GM19328 (cell line): ENCODE measurements at regions not wholly inside any gene's neighbourhood (a gene's known extent, or its start where the extent isn't known, plus 50 kb on each side); places are given as distances from the start of the nearest gene placed in this dataset.
"Not testable (repeated sequence)": the region's sequence is repeated elsewhere in the genome, so short reads cannot be mapped to it uniquely, and the experiment has no call there.

Experiments used
- ATAC-seq: cut with Tn5 transposase; IDR thresholded peaks from one replicate; pipeline ENCODE4 v1.9.1; 2021; ENCODE audit warnings: mild to moderate bottlenecking, moderate library complexity; ENCODE audit not compliant: unreplicated experiment

- ATAC-seq = peak; percentile 42
Measured at GRCh38 chr20:25865715-25866656, 169.3 kb upstream of the ZNF337 start.

GRCh38 chr20:25864963-25865714 lies 168.5 kb upstream of the ZNF337 start:
- ATAC-seq = not testable (repeated sequence)

- ATAC-seq = no peak
Measured at GRCh38 chr20:25864326-25864962, 167.8 kb upstream of the ZNF337 start.

GRCh38 chr20:25863536-25864325 lies 167.1 kb upstream of the ZNF337 start:
- ATAC-seq = no peak

DNA sequence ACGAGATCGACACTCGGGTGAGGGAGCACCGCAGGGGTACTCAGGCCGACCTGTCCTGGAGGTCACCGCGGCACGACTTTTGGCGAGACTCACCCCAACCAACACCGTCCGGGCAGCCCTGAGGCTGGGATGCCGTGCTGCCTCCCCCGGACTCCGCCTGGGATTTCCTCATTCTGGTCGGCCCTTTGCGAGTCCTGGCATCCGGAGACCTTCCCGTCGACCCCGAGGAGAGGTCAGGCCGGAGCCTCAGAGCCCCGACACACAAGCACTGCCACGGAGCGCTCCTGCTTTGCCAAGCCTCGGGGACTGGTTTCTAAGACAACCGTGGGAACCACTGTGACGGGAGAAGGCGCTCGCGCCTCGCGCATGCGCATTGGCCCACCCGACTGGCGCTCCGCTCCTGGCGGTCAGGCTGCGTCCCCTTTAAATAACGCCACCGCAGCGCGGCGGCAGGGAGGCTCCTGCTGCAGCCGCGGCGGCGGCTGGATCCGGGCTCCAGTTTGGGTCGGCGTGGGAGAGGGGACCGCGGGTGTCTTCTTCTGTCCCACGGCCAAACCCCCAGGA lies 166.4 kb upstream of the ZNF337 start:
- ATAC-seq = not testable (repeated sequence)

DNA sequence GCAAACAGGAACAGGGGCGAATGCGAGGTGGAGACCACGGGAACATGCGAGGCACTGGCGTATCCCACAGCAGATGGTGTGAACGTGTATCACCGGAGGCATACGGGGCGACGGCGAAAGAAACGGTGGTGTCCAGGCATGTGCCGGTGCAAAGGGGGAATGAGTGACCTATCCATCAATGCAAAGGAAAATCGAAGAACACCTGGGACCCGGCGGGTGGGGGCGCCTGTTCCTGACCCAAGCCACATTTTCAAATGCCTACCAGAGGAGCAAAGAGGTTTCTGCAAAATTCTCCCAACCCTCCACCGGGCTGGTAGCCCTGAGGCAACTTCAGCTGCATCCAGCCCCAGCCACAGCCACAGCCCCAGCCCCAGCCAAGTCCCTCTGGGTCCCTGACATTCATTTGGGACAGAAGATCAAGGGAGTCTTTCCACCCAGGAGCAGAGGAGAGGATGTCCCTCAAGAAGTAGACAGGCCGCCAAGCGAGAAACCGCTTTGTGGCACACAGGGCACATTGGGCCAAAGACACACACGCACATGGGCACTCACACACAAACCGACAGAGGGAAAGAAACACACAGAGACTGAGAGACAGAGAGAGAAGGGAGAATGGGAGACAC lies 164.0 kb upstream of the ZNF337 start:
- no peak for ATAC-seq

DNA sequence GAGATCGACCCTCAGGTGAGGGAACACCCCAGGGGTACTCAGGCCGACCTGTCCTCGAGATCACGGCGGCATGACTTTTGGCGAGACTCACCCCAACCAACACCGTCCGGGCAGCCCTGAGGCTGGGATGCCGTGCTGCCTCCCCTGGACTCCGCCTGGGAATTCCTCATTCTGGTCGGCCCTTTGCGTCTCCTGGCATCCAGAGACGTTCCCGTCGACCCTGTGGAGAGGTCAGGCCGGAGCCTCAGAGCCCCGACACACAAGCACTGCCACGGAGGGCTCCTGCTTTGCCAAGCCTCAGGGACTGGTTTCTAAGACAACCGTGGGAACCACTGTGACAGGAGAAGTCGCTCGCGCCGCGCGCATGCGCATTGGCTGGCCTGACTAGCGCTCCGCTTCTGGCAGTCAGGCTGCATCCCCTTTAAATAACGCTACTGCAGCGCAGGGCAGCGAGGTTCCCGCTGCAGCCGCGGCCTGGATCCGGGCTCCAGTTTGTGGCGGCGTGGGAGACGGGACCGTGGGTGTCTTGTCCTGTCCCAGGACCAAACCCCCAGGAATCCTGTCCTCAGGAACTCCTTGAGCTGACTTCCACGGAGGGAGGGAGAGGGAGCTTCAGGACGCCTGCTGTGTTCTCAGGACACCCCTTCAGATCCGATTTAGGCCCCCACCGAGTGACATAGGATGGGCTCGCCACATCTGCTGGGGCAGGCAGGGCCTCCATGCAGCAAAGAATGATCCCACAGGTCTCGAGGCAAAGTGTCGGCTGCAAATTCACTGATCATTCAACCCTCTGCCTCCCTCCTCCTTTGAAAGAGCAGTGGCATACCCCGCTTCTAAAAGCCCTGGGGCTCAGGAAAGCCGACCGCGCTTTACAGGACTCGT lies 163.2 kb upstream of the ZNF337 start:
- ATAC-seq = no peak

- ATAC-seq = no peak
Measured at GRCh38 chr20:25858495-25859425, 162.1 kb upstream of the ZNF337 start.

- ATAC-seq = not testable (repeated sequence)
Measured at GRCh38 chr20:25857091-25857788, 160.6 kb upstream of the ZNF337 start.

GRCh38 chr20:25856256-25856884 lies 159.7 kb upstream of the ZNF337 start:
- no peak for ATAC-seq

GRCh38 chr20:25855451-25856156 lies 159.0 kb upstream of the ZNF337 start:
- ATAC-seq = not testable (repeated sequence)

DNA sequence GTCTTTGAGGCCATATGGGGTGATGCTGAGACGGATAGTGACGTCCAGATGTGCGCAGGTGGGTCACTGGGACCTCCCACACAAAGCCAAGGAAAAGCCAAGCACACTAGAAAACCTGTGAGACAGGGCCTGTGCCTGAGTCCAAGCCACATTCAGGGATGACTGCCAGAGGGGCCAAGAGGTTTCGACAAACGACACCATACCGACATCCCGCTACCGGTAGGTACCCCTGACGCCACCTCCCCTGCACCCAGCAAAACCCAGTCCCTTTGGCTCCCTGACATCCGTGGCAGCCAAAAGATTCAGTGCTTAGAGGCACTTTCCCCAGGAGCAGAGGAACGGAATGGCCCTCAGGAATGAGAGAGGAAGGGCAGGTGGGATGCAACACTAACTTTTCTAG lies 158.0 kb upstream of the ZNF337 start:
- not testable (repeated sequence) for ATAC-seq

- ATAC-seq = peak; percentile 71
Measured at GRCh38 chr20:25853718-25854388, 157.2 kb upstream of the ZNF337 start.

DNA sequence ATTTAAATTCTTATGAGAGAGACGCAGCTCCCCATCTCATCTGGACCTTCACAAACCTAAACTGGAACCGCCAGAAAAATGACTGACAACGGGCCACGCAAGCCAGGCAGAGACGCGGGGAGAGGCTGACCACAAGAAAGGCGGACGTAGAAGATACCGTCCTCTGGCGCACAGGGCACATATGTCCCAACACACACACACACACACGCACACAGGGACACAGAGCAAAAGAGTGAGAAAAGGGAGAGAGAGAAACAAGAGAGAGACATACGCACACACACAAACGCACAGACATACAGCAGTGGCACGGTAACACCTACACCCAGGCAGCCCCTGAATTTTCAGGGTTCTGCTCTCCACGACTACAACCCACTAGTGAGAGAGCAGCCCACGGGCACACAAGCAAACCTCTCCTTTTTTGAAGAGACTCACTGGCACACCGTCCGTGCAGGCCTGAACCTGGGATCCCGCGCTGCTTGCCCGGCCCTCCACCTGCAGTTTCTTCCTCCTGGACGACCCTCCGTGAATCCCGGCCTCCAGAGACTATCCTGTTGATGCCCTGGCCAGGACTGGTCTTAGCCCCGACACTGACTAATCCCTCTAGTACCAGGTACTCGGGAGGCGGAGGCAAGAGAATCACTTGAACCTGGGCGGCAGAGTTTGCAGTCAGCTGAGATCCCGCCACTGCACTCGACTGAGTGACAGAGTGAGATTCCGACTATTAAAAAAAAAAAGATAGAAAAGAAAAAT lies 156.5 kb upstream of the ZNF337 start:
- not testable (repeated sequence) for ATAC-seq

DNA sequence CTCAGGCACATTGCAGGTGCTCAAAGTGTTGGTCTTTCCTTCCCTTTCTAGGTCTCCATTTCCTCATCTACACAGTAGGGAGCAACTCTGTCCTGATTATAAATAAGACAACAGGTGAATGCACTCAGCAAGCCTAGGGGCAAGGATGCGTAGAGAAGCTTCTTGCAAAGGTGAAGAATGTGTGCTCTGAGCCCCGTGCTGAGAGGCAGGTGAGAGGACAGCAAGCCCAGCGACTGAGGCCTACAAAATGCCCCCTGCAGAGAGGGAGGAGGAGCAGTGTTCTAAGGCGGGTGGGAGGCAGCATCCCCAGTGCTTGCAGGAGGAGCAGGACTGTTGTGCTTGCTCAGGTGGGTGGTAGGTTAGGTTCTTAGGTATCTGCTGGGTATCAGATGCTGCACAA lies 153.5 kb upstream of the ZNF337 start:
- not testable (repeated sequence) for ATAC-seq
